ENCODE measurements at regions not wholly inside any gene's neighbourhood (a gene's known extent, or its start where the extent isn't known, plus 50 kb on each side); places are given as distances from the start of the nearest gene placed in this dataset.
A peak's percentile ranks its signal among the peaks of the same experiment; 100 is the strongest.
"Not testable (repeated sequence)": the region's sequence is repeated elsewhere in the genome, so short reads cannot be mapped to it uniquely, and the experiment has no call there.

GRCh38 chr18:26630596-26630995 is 82.2 kb upstream of the KCTD1 start:
- no peak overlapping the region for H3K27ac ChIP-seq
- no peak for DNase-seq (ENCODE audit: low spot score)
- no peak for TF ChIP-seq CTCF (conservative IDR thresholded peaks at IDR 0.05; ENCODE audit: low read depth)
- POLR2A ChIA-PET (ENCODE audit: low non-redundant PET), result no interaction called here
- CTCF ChIA-PET, result no interaction called here

GRCh38 chr18:26628017-26628416 is 79.7 kb upstream of the KCTD1 start:
- DNase-seq (ENCODE audit: low spot score), result no peak
- ChIA-PET POLR2A (ENCODE audit: low non-redundant PET) (no interaction called here), CTCF (no interaction called here)
- TF ChIP-seq CTCF (conservative IDR thresholded peaks at IDR 0.05; ENCODE audit: low read depth), result no peak
- H3K27ac ChIP-seq, result no peak overlapping the region

DNA sequence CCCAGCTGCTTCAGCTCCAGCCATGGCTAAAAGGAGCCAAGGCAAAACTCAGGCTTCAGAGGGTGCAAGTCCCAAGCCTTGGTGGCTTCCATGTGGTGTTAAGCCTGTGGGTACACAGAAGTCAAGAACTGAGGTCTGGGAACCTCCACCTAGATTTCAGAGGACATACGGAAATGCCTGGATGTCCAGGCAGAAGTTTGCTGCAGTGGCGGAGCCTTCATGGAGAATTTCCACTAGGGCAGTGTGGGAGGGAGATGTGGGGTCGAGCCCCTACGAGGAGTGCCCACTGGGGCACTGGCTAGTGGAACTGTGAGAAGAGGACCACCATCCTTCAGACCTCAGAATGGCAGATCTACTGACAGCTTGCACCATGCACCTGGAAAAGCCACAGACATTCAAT is 76.1 kb upstream of the KCTD1 start:
- ChIA-PET CTCF (no interaction called here), POLR2A (ENCODE audit: low non-redundant PET) (no interaction called here)
- DNase-seq (ENCODE audit: low spot score), result no peak
- no peak overlapping the region for H3K27ac ChIP-seq
- TF ChIP-seq CTCF (conservative IDR thresholded peaks at IDR 0.05; ENCODE audit: low read depth), result no peak

GRCh38 chr18:26623314-26623713 is 75.0 kb upstream of the KCTD1 start:
- CTCF ChIA-PET; DNase-seq (ENCODE audit: low spot score); POLR2A ChIA-PET (ENCODE audit: low non-redundant PET); H3K27ac ChIP-seq: not testable (repeated sequence)

DNA sequence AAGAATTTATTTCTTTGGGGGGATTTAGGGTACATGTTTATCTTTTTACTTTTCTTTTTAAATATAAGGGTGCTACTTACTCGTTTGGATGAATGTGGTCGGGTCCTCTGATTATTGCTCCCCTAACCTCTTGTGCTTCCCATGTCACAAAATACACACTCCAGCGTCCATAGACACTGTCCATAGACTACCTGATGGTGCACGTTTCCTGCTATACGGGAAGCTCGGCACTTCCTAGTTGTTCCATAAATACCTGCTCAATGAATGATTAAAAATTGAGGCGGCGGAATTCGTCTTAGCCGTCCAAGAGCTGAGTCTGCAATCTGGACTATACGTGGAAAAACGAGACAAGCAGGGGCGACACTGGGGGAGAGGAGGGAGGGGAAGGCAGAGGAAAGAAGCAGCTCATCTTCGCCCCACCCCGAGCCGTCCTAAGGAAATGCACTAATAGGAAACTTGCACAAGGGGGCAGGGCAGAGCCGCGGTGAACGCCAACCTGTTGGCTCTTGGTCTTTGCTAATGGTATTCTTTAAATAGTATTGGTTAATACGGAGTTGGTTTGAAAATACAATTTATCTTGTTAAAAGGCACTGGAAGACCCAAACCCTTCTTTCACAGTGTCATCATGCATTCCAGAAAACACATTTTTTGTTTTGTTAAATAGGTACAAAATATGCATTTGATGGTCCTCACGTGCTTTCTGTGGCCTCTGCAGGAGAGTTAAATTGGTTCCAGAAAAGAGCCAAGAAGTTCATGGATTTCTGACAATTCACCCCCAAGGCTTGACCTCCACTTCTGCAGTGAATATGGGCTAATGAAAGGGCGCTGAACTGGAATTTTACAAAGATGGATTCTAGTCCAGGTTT is 73.0 kb upstream of the KCTD1 start:
- ChIA-PET POLR2A (ENCODE audit: low non-redundant PET) (no interaction called here), CTCF (interaction anchor here (0.6 to 1.8 kb wide), 3 partner anchors 11 to 271 kb away, joined by 3 to 5 read pairs (median 3); no protein-coding TSS in a partner anchor)
- peak; percentile 17 for DNase-seq (ENCODE audit: low spot score)
- TF ChIP-seq CTCF (conservative IDR thresholded peaks at IDR 0.05; ENCODE audit: low read depth), result no peak
- H3K27ac ChIP-seq, result no peak overlapping the region

GRCh38 chr18:26619350-26619749 is 71.0 kb upstream of the KCTD1 start:
- CTCF ChIA-PET, result no interaction called here
- no peak for TF ChIP-seq CTCF (conservative IDR thresholded peaks at IDR 0.05; ENCODE audit: low read depth)
- DNase-seq (ENCODE audit: low spot score), result no peak
- H3K27ac ChIP-seq, result no peak overlapping the region
- POLR2A ChIA-PET (ENCODE audit: low non-redundant PET), result no interaction called here

- CTCF ChIA-PET, result no interaction called here
- POLR2A ChIA-PET (ENCODE audit: low non-redundant PET), result no interaction called here
- TF ChIP-seq CTCF (conservative IDR thresholded peaks at IDR 0.05; ENCODE audit: low read depth), result no peak
- DNase-seq (ENCODE audit: low spot score), result no peak
- no peak overlapping the region for H3K27ac ChIP-seq
These were observed 69.8 kb upstream of the KCTD1 start for GRCh38 chr18:26618135-26618534.
